Adrenal gland (tissue), 9 donors: ENCODE measurements at regions not wholly inside any gene's neighbourhood (a gene's known extent, or its start where the extent isn't known, plus 50 kb on each side); places are given as distances from the start of the nearest gene placed in this dataset.

Experiments
- DNase-seq, 7 donors: peaks; one replicate each; pipeline ENCODE4 v3.0.0-alpha.2; 2019 to 2020
- H3K27ac ChIP-seq, 5 donors: fragments of 200-600 bp; sonication (generic) in 4 of 5; 1 replicate in 3 of 5; 2 replicates in 2 of 5; pipeline versions ENCODE4 v1.5.1 to v1.8.0; 2016 to 2020; ENCODE audit warnings: mild to moderate bottlenecking in 1 of 5
- H3K27me3 ChIP-seq: fragments of 200-600 bp; 2 replicates; pipeline ENCODE4 v1.8.0; 2021
- H3K36me3 ChIP-seq, 2 donors: fragments of 200-600 bp; replicated peaks in 1 of 2; 1 replicate in 1 of 2; 2 replicates in 1 of 2; pipeline versions ENCODE4 v1.5.1 to v1.8.0; 2018 to 2022
- H3K4me1 ChIP-seq, 2 donors: fragments of 200-600 bp; replicated peaks in 1 of 2; 1 replicate in 1 of 2; 2 replicates in 1 of 2; pipeline versions ENCODE4 v1.5.1 to v1.8.0; 2018 to 2021
- H3K4me3 ChIP-seq, 4 donors: fragments of 200-600 bp; sonication (generic) in 3 of 4; one replicate each; pipeline ENCODE4 v1.5.1; 2016 to 2018
- H3K9me3 ChIP-seq, 3 donors: fragments of 200-600 bp; sonication (generic) in 1 of 3; replicated peaks in 1 of 3; 1 replicate in 2 of 3; 2 replicates in 1 of 3; pipeline versions ENCODE4 v1.5.1 to v1.8.0; 2016 to 2021
- CTCF ChIP-seq, 6 experiments: fragments of 450-650 bp in 4 of 6; fragments of 200-600 bp in 2 of 6; sonication (generic) in 1 of 6; IDR thresholded peaks; 1 replicate in 5 of 6; 2 replicates in 1 of 6; pipeline versions ENCODE4 v1.5.1 to v1.8.0; 2016 to 2021; ENCODE audit warnings: antibody characterized with exemption in 6 of 6, mild to moderate bottlenecking in 2 of 6, moderate library complexity in 1 of 6
- POLR2A ChIP-seq, 2 donors: fragments of 450-650 bp; IDR thresholded peaks; one replicate each; pipeline ENCODE4 v1.6.1; 2017; ENCODE audit warnings: antibody characterized with exemption in 2 of 2, mild to moderate bottlenecking in 2 of 2, moderate library complexity in 1 of 2
- WGBS, 4 donors: extraction: QIAGEN DNeasy Blood & Tissue Kit in 2 of 4; methylation state at CpG; one replicate each; pipeline versions ENCODE4 v1.1.5 to v1.1.7; 2013 to 2017; 5-methylcytosine and 5-hydroxymethylcytosine counted together
- intact Hi-C, 2 donors: fragments of 100-400 bp; cut with DNase I; formaldehyde crosslinking; loops; one replicate each; pipeline versions ENCODE4 v1.14.1 to v1.15.0; 2022 to 2023
- donor health status: healthy with polysubstance abuse.
- donor health status: Bipolar disorder and iron deficiency.
- donor health status: DM: yes; HTN: yes; CAD: no.
- donor health status: DM: no; HTN: no; CAD: no.
- donor health status: DM: no; HTN: no; CAD: no.

- H3K27ac ChIP-seq, result no peak overlapping the region
- no peaks in the 10 kb centered on the region for H3K4me1 ChIP-seq
- H3K36me3 ChIP-seq, result no peaks in the 10 kb centered on the region
- no peak for TF ChIP-seq POLR2A (IDR thresholded peaks at IDR 0.05)
- no peak for TF ChIP-seq CTCF (IDR thresholded peaks at IDR 0.05)
- H3K27me3 ChIP-seq, result no peaks in the 10 kb centered on the region
- intact Hi-C loops, result no loop called here
- no peak overlapping the region for H3K4me3 ChIP-seq
- no peaks in the 10 kb centered on the region for H3K9me3 ChIP-seq
- no peak for DNase-seq
- 36 to 80% (median 49%) methylated on average over 2 of the region's 2 CpGs for WGBS, 4 donors
Measured at GRCh38 chr6:19424853-19425252, 412.3 kb upstream of the ID4 start.

GRCh38 chr6:19427548-19427947 is 409.6 kb upstream of the ID4 start:
- no peaks in the 10 kb centered on the region for H3K9me3 ChIP-seq
- DNase-seq, result no peak
- H3K27ac ChIP-seq, result no peak overlapping the region
- WGBS, 4 donors, result 36 to 67% (median 43%) methylated on average over 1 of the region's 1 CpG
- no peaks in the 10 kb centered on the region for H3K27me3 ChIP-seq
- H3K36me3 ChIP-seq, result no peaks in the 10 kb centered on the region
- H3K4me3 ChIP-seq, result no peak overlapping the region
- intact Hi-C loops, result no loop called here
- H3K4me1 ChIP-seq, result no peaks in the 10 kb centered on the region
- no peak for TF ChIP-seq CTCF (IDR thresholded peaks at IDR 0.05)
- TF ChIP-seq POLR2A (IDR thresholded peaks at IDR 0.05), result no peak

- Histone ChIP-seq H3K9me3 (no peaks in the 10 kb centered on the region), H3K36me3 (no peaks in the 10 kb centered on the region), H3K4me3 (no peak overlapping the region), H3K27ac (no peak overlapping the region), H3K4me1 (no peaks in the 10 kb centered on the region), H3K27me3 (no peaks in the 10 kb centered on the region)
- no peak for DNase-seq
- 63 to 70% (median 68%) methylated on average over 10 of the region's 10 CpGs for WGBS, 4 donors
- intact Hi-C loops, result no loop called here
- no peak for TF ChIP-seq CTCF (IDR thresholded peaks at IDR 0.05)
- TF ChIP-seq POLR2A (IDR thresholded peaks at IDR 0.05), result no peak
Measured at GRCh38 chr6:19432966-19433498, 404.1 kb upstream of the ID4 start.

- TF ChIP-seq POLR2A (IDR thresholded peaks at IDR 0.05) (no peak), CTCF (IDR thresholded peaks at IDR 0.05) (no peak)
- H3K27ac ChIP-seq, result no peak overlapping the region
- no peaks in the 10 kb centered on the region for H3K36me3 ChIP-seq
- 79 to 100% (median 91%) methylated on average over 2 of the region's 2 CpGs for WGBS, 4 donors
- H3K4me1 ChIP-seq, result no peaks in the 10 kb centered on the region
- intact Hi-C loops, result no loop called here
- no peaks in the 10 kb centered on the region for H3K9me3 ChIP-seq
- no peak for DNase-seq
- H3K27me3 ChIP-seq, result no peaks in the 10 kb centered on the region
- no peak overlapping the region for H3K4me3 ChIP-seq
Measured at GRCh38 chr6:19434065-19434464, 403.1 kb upstream of the ID4 start.
